Activated T-cell treated with anti-CD3 and anti-CD28 coated beads, Interleukin-2, amount 50 U/mL, for 4 hours (primary cell): ENCODE measurements at regions not wholly inside any gene's neighbourhood (a gene's known extent, or its start where the extent isn't known, plus 50 kb on each side); places are given as distances from the start of the nearest gene placed in this dataset.

Experiments used
- ATAC-seq, 2 donors: fragments of 200-7000 bp; cut with Tn5 transposase; one replicate each; pipeline ENCODE4 v1.10.0; 2021
- DNase-seq: peaks from one replicate; pipeline ENCODE4 v3.0.0-alpha.2; 2020
- H3K27me3 Mint-ChIP-seq: one replicate; pipeline ENCODE4 v1.8.0; 2021; ENCODE audit warnings: low read depth, mixed read lengths
- H3K36me3 Mint-ChIP-seq: one replicate; pipeline ENCODE4 v1.8.0; 2022; ENCODE audit warnings: mixed read lengths; ENCODE audit not compliant: insufficient read depth
- H3K4me1 Mint-ChIP-seq: one replicate; pipeline ENCODE4 v1.8.0; 2021; ENCODE audit warnings: low read depth, mixed read lengths
- H3K4me3 Mint-ChIP-seq: one replicate; pipeline ENCODE4 v1.8.0; 2021; ENCODE audit warnings: mild to moderate bottlenecking, moderate library complexity, mixed read lengths
- H3K9me3 Mint-ChIP-seq: one replicate; pipeline ENCODE4 v1.8.0; 2021; ENCODE audit warnings: mixed read lengths

DNA sequence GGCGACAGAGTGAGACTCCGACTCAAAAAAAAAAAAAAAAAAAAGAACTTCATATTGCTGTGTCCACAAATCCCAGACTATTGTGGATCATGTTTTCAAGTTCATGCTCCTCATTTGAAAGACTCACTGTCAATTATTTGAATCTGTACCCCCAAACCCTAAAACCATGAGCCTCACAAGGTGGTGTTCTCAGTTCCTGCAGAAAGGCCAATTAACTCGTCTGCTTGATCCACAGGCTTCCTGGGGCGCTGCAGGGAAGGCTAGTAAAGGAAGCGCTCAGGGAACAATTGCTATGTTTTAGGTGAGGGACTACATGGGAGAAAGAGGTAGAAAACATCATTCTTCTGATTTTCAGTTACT, 396.8 kb upstream of the NETO1 start:
- no peaks in the 10 kb centered on the region for H3K36me3 Mint-ChIP-seq
- no peak for DNase-seq
- H3K4me1 Mint-ChIP-seq, result no peaks in the 10 kb centered on the region
- no peaks in the 10 kb centered on the region for H3K27me3 Mint-ChIP-seq
- H3K9me3 Mint-ChIP-seq, result peaks cover 5% of the 10 kb centered on the region
- no peak for ATAC-seq
- no peak overlapping the region for H3K4me3 Mint-ChIP-seq

DNA sequence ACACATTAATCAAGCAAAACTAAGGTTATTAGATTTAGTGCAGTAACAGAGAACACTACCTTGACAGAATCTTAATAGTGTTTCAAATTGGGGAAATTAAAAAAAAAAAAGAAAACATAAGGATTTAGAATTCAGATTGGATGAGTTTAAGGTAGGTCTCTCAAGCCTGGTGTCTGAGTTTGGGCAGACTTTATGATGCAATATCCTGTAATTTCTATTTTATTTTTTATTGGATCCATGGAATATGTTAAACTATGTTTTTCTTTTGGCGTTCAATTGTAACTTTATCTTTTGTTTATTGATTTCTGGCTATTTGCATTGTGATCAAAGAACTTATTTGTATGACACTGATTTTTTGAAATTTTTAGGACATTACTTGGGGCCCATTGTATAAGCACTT, 394.1 kb upstream of the NETO1 start:
- H3K4me3 Mint-ChIP-seq, result no peak overlapping the region
- ATAC-seq, result no peak
- no peaks in the 10 kb centered on the region for H3K27me3 Mint-ChIP-seq
- peaks cover 5% of the 10 kb centered on the region for H3K9me3 Mint-ChIP-seq
- H3K36me3 Mint-ChIP-seq, result no peaks in the 10 kb centered on the region
- no peak for DNase-seq
- no peaks in the 10 kb centered on the region for H3K4me1 Mint-ChIP-seq

DNA sequence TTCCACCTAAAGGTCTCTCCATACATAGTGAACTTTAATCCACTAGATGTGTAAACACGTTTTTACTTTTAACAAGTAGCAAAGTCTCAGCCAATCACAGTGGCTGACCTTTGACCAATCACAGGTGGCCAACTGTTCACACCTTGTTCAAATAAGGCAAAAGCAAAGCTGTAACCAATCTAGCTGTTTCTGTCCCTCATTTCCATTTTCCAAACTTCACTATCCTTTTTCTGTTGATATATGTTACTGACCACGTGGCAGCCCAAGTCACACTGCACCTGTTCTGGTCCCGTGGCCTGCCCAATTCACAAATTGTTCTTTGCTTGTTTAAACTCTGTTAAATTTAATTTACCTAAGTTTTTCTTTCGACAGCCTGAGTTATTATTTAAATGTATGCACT, 393.5 kb upstream of the NETO1 start:
- H3K4me1 Mint-ChIP-seq, result no peaks in the 10 kb centered on the region
- peaks cover 5% of the 10 kb centered on the region for H3K9me3 Mint-ChIP-seq
- H3K4me3 Mint-ChIP-seq, result no peak overlapping the region
- no peaks in the 10 kb centered on the region for H3K27me3 Mint-ChIP-seq
- DNase-seq (no peak), ATAC-seq (no peak)
- no peaks in the 10 kb centered on the region for H3K36me3 Mint-ChIP-seq

DNA sequence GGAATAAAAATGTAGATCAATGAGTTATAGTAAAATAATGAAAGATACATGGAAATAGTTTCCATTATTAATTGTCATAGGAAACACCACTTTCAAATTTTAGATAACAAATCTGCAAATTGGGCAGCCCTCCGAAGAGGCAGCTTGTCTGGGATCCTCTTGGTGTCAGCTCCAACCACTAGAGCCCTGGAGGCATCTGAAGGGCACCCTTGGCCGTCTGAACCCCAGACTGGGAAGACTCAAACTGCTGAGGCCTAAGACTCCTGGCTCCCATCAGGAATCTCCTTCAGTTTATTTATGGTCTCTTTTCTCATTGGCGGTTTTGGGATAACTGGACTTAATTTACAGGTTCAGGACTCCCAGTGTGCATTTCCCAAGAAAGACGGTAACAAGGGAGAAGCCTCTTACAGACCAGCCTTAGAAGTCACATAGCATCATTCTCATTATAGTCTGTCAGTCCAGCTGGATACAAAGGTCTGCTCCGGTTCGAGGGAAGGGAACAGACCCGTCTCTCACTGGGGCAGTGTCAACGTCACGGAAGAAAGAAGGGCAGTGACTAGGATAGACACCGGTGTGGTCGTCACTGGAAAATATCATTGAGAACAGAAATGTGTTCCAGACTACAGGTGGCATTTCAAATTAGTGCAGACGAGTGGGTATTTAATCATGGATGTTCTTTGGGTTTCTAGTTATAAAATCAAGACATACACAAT, 390.7 kb upstream of the NETO1 start:
- Mint-ChIP-seq H3K4me3 (no peak overlapping the region), H3K36me3 (no peaks in the 10 kb centered on the region), H3K27me3 (no peaks in the 10 kb centered on the region), H3K4me1 (no peaks in the 10 kb centered on the region), H3K9me3 (peaks cover 2% of the 10 kb centered on the region)
- DNase-seq, result no peak
- no peak for ATAC-seq

DNA sequence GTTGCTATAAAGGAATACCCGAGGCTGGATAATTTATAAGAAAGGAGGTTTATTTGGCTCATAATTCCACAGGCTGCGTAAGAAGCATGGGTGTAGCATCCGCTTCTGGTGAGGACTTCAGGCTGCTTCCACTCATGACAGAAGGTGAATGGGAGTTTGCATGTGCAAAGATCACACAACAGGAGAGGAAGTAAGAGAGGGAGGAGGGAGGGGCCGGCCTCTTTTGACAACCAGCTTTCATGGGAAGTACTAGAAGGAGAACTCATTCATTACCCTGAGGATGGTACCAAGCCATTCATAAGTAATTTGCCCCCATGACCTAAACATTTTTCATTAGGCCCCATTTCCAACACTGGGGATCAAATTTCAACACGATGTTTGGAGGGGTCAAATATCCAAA, 386.8 kb upstream of the NETO1 start:
- Mint-ChIP-seq H3K36me3 (no peaks in the 10 kb centered on the region), H3K27me3 (no peaks in the 10 kb centered on the region), H3K9me3 (peaks cover 15% of the 10 kb centered on the region), H3K4me3 (no peak overlapping the region), H3K4me1 (no peaks in the 10 kb centered on the region)
- DNase-seq (no peak), ATAC-seq (no peak)

DNA sequence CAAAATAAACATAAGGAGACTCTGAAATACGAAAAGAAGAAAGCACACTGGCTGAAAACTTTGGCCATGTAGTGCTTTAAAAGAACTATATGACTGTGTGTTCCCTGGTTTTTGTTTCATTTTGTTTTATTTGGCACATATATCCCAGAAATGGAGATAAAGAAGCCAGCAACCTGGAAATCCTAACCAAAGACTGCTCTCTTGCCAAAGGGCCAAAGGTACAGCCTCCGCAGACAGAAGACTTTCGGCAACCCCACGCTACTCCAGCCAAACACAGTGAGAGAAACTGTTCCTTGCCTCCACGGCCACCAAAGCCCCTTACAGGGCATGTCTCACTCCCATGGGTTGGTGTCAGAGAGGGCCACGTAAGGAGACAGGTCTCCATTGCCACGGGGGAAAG, 381.2 kb upstream of the NETO1 start:
- DNase-seq, result no peak
- H3K27me3 Mint-ChIP-seq, result no peaks in the 10 kb centered on the region
- H3K4me1 Mint-ChIP-seq, result no peaks in the 10 kb centered on the region
- no peaks in the 10 kb centered on the region for H3K36me3 Mint-ChIP-seq
- ATAC-seq, result no peak
- no peak overlapping the region for H3K4me3 Mint-ChIP-seq
- H3K9me3 Mint-ChIP-seq, result peaks cover 22% of the 10 kb centered on the region

DNA sequence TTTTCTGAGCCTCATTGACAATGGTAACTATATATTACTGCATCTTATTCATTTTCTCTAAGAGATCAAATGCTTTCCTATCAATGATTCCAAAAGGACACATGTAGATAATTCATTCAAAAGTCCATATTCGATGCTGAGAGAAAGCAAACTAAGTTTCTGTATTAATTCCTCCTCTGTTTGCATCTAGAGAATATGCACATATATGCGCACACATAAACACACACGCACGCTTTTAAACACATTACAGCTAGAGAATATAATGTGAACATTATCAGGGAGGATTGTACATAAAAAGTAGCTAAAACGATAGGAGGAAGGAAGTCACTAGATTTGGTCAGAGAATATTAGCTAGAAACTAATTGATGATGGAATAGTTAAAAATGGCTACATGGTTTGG, 379.0 kb upstream of the NETO1 start:
- Mint-ChIP-seq H3K4me3 (no peak overlapping the region), H3K27me3 (no peaks in the 10 kb centered on the region), H3K4me1 (no peaks in the 10 kb centered on the region), H3K9me3 (peaks cover 20% of the 10 kb centered on the region), H3K36me3 (no peaks in the 10 kb centered on the region)
- DNase-seq (no peak), ATAC-seq (no peak)

DNA sequence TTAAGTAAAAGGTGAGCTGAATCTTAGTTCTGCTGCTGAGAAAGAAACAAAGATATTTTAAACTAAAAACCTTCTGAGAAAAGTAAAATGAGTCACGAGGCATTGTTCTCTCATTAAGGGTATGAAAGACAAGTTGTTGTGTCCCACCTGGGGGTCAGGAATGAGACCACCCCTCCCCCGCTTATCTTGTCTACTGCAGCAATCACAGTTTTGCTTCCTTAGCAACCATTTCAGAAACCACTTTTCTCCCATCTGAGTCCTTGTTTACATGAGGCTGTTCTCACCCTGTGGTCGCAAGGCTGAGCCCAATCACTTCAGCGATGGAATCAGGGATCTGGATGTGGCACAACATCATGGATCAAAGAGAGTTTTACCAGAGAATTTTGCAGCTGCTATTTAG, 377.6 kb upstream of the NETO1 start:
- Mint-ChIP-seq H3K36me3 (no peaks in the 10 kb centered on the region), H3K4me3 (no peak overlapping the region), H3K9me3 (peaks cover 14% of the 10 kb centered on the region), H3K27me3 (no peaks in the 10 kb centered on the region), H3K4me1 (no peaks in the 10 kb centered on the region)
- no peak for DNase-seq
- ATAC-seq, result no peak

DNA sequence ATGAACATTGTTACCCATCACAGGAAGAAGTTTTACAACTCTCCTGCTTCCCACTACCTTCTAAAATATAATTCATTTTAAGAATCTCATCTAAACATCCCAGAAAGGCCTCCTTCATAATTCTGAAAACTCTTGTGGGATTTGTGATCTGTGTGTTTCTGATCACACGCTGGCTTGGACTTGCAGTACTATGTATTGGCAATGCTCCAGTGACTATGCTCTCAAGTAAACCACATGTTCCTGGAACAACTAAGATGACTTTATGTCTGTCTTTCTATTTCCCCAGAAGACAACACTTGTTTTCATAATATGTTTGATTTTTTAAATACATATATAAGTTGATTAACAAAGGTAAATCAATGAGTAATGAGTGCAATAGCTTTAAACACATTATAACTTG, 376.6 kb upstream of the NETO1 start:
- no peak for ATAC-seq
- Mint-ChIP-seq H3K4me1 (no peaks in the 10 kb centered on the region), H3K27me3 (no peaks in the 10 kb centered on the region), H3K4me3 (no peak overlapping the region), H3K9me3 (peaks cover 12% of the 10 kb centered on the region), H3K36me3 (no peaks in the 10 kb centered on the region)
- DNase-seq, result no peak

DNA sequence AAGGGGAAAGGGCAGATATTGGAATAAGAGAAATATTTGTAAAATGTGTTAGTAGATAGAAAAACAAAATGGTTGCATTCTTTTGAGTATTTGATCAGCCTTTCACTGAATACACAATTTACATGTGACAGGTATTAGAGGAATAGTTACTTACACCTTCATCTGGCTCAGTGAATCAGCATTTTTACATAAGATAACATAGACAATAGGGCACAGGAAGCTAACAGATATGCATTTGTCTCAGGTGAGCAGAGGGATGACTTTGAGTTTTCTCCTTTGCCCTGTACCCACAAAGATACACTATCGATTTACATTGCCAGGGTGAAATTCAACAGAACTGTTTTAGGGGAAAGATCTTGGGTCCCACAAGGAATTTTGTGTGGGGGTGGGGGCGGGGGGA, 373.1 kb upstream of the NETO1 start:
- ATAC-seq (no peak), DNase-seq (no peak)
- Mint-ChIP-seq H3K9me3 (peaks cover 22% of the 10 kb centered on the region), H3K36me3 (no peaks in the 10 kb centered on the region), H3K4me1 (no peaks in the 10 kb centered on the region), H3K4me3 (no peak overlapping the region), H3K27me3 (no peaks in the 10 kb centered on the region)

DNA sequence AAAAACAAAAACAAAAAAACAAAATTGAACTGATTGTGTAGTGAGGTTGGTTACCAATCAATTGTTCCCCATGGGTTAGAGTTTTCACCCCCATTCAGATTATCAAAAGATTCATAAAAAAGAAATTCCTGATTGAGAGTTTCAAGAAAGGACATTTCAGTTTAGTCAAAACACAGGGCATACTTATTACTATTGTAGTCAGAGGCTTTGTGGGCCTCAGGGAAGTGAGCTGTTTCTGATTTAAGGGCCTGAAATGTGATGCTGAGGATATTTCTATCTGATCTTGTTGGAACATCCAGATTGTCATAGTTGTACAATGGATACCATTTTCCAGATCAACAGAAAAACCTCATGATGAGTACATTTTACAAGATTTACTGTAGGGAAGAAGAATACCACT, 368.1 kb upstream of the NETO1 start:
- Mint-ChIP-seq H3K4me1 (no peaks in the 10 kb centered on the region), H3K9me3 (peaks cover 12% of the 10 kb centered on the region), H3K27me3 (no peaks in the 10 kb centered on the region)

DNA sequence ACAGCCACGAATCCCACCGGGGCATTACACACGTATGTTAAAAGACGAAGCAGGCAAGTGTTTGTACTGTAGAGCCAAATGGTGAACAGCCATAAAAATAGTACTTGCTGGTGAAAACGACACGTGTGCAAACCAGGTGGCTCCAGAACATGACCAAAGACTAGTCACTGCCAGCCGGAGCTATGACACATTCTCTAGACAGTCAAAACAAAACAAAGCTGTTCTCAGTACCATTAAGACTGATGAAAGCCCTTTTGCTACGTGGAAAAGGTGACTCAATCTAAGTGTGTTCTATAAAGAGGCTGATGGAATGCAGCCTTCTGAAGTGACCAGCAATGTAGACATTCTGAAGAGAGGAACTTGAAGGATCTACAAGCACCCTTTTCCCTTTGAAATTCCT, 367.7 kb upstream of the NETO1 start:
- no peak overlapping the region for H3K4me3 Mint-ChIP-seq
- H3K9me3 Mint-ChIP-seq, result peaks cover 16% of the 10 kb centered on the region
- ATAC-seq (no peak), DNase-seq (no peak)
- H3K36me3 Mint-ChIP-seq, result no peaks in the 10 kb centered on the region
- no peaks in the 10 kb centered on the region for H3K27me3 Mint-ChIP-seq
- H3K4me1 Mint-ChIP-seq, result no peaks in the 10 kb centered on the region

More for the DNA sequence above, 368.1 kb upstream of the NETO1 start:
- ATAC-seq (no peak), DNase-seq (no peak)
- Mint-ChIP-seq H3K36me3 (no peaks in the 10 kb centered on the region), H3K4me3 (no peak overlapping the region)

DNA sequence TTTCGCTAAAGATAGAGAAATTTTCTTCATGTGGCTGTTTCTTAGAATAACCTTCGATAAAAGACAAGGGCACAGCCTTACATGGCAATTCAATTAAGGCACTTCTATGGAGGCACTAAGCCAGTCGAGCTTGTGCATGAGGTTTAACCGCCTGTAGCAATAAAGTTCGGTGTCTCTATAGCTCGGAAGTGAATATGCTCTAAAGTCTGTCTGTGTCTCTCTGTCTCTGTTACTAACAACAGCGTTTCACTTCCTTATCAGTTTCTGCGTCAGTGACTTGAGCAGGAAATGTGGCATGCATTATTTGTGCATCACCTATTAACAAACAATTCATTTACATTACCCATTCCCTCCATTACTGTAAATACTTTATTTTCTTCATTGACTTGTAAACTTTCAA, 365.1 kb upstream of the NETO1 start:
- no peaks in the 10 kb centered on the region for H3K4me1 Mint-ChIP-seq
- DNase-seq (no peak), ATAC-seq (no peak)
- H3K9me3 Mint-ChIP-seq, result peaks cover 5% of the 10 kb centered on the region
- no peaks in the 10 kb centered on the region for H3K27me3 Mint-ChIP-seq
- H3K4me3 Mint-ChIP-seq, result no peak overlapping the region
- no peaks in the 10 kb centered on the region for H3K36me3 Mint-ChIP-seq

DNA sequence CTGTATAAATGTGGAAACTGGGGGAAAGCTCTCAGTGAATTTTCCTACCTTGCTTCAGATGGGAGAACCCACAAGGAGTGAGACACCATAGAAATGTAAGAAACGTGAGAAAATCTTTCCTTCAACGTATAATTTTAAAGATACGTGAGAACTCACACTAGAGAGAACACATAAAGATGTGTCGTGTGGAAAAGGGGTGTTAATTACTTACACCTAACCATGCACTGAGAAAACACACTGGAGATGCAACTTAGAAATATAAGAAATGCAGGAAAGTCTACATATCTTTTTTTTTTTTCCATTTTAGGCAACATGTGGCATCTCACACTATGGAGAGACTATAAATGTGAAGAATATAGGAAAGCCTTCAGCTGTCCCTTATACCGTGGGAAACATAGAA, 352.9 kb upstream of the NETO1 start:
- Mint-ChIP-seq H3K4me1 (no peaks in the 10 kb centered on the region), H3K4me3 (no peak overlapping the region), H3K27me3 (no peaks in the 10 kb centered on the region), H3K36me3 (no peaks in the 10 kb centered on the region), H3K9me3 (peaks cover 34% of the 10 kb centered on the region)
- no peak for ATAC-seq
- DNase-seq, result no peak

DNA sequence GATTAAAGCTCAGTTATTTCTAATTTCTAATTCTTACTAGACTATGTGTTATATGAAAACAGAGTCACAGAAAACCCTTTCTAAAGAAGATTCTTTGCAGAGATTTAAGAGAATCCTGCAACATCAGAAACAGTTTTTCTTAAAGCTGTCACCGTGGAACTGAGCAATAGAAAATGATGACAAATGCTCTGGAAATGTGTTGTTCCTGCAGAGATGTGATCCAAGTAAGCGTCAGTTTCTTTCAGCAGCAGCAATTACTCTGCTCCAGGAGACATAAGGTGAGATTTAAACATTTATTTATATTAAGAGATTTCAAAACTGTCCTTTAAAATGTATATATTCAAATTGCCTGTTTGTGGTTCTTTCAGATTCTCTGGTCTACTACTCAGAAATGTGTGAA, 350.5 kb upstream of the NETO1 start:
- no peak for DNase-seq
- H3K36me3 Mint-ChIP-seq, result no peaks in the 10 kb centered on the region
- no peaks in the 10 kb centered on the region for H3K27me3 Mint-ChIP-seq
- no peaks in the 10 kb centered on the region for H3K4me1 Mint-ChIP-seq
- H3K9me3 Mint-ChIP-seq, result peaks cover 41% of the 10 kb centered on the region
- H3K4me3 Mint-ChIP-seq, result no peak overlapping the region
- no peak for ATAC-seq

DNA sequence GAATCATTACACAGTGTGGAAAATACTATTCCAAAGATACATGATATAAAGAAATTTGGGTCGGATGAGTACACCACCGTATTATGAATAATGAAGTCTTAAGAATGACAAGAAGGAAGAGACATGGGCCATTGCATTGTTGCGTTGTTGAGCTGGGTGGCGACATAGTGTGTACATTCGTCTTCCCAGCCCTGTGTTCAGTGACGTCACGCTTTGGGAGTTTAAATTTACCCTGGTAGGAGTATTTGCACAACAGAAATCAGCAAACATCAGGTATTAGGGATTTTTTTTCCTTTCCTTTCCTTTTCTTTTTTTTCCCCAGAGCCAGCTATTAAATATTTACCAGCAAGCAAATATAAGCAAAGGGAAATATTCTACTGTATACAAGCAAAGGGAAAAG, 347.2 kb upstream of the NETO1 start:
- ATAC-seq, result no peak

More for the DNA sequence above, 347.2 kb upstream of the NETO1 start:
- Mint-ChIP-seq H3K36me3 (no peaks in the 10 kb centered on the region), H3K9me3 (peaks cover 31% of the 10 kb centered on the region), H3K4me1 (no peaks in the 10 kb centered on the region), H3K27me3 (no peaks in the 10 kb centered on the region), H3K4me3 (no peak overlapping the region)
- DNase-seq, result no peak
